GM21526 (cell line): ENCODE measurements at regions not wholly inside any gene's neighbourhood (a gene's known extent, or its start where the extent isn't known, plus 50 kb on each side); places are given as distances from the start of the nearest gene placed in this dataset.
"Not testable (repeated sequence)": the region's sequence is repeated elsewhere in the genome, so short reads cannot be mapped to it uniquely, and the experiment has no call there.

ENCODE experiments used
- ATAC-seq: cut with Tn5 transposase; IDR thresholded peaks from one replicate; pipeline ENCODE4 v1.9.1; 2021; ENCODE audit warnings: moderate library complexity; ENCODE audit not compliant: unreplicated experiment, low FRiP score

DNA sequence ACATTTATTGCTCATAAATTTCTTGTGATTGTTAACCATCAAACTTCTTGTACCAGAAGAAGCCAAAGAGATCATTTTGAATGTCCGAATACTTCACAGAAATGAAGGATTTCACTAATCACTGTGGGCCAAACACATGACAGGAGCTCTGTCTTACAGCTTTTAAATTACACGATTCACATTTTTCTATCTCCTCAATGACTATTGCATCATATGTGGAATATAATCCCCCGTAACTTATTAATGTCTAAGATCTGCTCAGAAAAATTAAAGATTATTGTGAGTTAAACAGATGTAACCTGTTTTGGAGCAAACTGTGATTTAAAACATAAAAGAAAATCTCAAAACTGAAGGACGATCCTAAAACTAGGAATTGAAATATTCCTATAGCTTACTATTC lies 645.2 kb upstream of the COX7C start:
- ATAC-seq = no peak

DNA sequence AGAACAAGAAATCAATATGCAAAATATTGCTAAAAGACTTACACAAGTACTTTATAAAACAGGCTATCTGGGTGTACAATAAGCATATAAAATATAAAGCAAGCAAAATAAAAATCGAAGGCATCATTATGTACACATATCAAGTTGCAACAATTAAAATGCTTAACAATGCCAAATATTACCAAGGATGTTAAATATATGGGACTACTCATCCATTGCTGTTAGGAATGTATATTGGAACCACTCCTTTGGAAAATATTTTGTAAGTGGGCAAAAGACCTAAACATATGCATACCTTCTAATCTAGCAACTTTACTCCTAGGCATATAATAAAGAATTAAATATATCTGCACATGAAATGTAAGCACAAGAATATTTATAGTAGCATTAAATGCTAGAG lies 632.6 kb upstream of the COX7C start:
- ATAC-seq = no peak

DNA sequence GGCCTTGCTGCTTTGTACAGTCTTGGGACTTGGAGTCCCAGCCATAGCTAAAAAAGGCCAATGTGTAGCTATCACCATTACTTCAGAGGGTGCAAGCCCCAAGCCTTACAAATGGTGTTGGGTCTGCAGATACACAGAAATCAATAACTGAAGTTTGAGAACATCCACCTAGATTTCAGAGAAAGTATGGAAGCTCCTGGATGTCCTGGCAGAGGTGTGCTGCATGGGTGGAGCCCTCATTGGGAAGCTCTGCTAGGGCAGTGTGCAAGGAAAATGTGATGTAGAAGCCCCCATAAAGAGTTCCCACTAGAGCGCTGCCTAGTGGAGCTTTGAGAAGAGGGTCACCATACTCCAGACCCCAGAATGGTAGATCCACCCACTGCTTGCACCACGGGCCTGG lies 626.7 kb upstream of the COX7C start:
- ATAC-seq = no peak

DNA sequence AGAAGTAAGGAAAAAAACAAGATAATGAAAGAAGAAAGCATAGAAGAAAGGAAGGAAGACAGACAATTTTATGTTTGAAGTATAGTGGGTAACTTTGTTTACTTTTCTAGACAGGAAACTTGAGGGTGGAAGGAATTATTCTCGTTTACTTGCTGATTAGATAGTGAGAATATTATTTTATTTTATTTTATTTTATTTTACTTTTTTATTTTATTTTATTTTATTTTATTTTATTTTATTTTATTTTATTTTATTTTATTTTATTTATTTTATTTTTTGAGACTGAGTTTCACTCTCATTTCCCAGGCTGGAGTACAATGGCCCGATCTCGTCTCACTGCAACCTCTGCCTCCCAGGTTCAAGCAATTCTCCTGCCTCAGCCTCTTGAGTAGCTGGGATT lies 623.1 kb upstream of the COX7C start:
- not testable (repeated sequence) for ATAC-seq

DNA sequence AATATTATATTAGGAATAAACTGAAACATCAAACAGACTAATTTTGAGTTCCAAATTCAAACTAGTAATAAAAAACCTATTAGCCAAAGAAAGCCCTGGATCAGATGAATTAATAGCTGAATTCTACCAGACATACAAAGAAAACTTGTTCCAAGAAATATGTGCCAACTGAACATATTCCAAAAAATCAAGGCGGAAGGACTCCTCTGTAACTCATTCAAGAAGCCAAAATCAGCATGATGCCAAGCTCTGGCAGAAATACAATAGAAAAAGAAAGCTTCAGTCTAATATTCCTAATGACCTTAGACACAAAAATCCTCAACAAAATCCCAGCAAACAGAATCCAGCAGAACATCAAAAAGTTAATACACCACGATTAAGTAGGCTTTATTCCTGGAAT lies 619.1 kb upstream of the COX7C start:
- ATAC-seq = no peak

DNA sequence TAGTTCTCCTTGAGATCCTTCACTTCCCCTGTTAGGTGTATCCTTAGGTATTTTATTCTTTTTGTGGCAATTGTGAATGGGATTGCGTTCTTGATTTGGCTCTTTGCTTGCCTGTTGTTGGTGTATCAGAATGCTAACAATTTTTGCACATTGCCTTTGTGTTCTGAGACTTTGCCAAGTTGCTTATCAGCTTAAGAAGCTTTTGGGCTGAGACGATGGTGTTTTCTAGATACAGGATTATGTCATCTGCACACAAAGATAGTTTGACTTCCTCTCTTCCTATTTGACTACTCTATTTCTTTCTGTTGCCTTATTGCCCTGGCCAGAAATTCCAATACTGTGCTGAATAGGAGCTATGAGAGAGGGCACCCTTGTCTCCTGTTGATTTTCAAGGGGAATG lies 609.4 kb upstream of the COX7C start:
- ATAC-seq = no peak

DNA sequence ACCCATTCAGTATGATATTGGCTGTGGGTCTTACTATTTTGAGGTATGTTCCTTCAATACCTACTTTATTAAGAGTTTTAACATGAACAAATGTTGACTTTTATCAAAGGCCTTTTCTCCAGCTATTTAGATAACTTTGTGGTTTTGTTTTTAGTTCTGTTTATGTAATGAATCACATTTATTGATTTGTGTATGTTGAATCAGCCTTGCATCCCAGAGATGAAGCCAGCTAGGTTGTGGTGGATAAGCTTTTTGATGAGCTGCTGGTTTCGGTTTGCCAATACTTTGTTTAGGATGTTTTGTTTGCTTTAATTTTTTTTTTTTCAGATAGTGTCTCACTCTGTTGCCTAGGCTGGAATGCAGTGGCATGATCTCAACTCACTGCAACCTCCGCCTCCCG lies 609.0 kb upstream of the COX7C start:
- ATAC-seq = no peak

DNA sequence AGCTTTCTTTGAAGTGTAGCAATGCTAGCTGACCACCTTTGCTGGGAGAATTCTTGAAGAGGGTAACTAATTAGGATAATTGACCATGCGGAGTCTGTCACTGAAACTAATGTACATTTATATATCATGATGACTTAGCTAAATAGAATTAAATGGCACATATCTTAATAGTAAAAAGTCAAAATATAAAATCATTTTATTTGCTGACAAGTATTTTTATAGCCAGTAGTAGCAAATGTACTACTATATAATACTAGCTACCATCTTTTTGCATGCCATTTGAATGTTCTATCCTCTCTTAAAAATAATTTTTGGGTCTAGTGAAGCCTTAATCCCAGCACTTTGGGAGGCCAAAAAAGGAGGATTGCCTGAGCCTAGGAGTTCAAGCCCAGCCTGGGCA lies 605.8 kb upstream of the COX7C start:
- ATAC-seq = no peak

DNA sequence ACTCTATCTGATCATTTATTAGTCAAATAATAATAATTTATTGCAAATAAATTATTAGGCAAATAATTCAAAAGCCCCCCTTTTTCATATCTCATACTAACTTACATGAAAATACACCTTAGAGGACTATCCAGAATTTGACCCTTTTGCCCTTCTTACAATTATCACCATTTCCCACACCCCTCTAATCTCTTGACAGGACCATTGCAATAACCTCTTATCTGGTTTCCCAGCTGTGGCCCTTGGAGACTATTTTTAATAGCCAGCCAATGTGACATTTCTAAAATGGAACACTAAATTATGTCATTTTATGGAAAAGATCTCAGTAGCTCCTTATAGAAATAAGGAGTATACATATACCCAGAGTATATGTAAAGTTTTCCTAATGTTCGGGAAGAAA lies 588.4 kb upstream of the COX7C start:
- ATAC-seq = no peak

DNA sequence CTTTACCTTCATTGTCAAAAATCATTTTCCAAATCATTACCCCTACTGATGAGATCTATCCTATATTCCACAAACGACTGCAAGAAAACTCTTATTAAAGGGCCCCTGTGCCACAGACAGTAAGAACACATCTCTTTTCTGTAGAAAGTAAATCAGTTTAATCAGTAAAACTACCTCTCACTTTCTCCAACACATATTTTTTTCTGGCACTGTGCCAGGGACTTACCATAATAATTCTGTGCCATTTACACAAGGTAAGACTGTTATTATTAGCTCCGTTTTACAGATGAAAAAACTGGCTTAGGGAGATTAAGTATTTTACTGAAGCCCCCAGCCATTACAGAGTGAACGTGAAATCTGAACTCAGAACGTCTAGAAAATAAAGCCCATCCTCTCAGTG lies 587.0 kb upstream of the COX7C start:
- ATAC-seq = no peak

DNA sequence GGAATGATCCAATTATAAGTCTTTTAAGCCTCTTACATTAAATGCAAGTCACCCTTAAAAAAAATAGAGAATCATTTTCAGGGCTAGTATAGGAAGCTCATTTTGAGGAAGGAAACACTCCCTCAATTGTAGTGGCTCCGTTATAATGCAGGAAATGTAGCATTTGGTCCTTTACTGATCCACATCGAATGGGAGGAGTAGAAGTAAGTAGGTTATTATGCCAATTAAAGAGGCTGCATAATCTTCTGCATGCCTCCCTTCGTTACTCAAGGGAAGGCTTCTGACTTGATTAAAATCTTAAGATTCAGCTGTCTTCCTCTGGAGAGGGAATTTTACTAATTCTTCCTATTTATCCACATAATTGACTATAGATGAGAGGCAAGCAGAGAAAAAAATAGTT lies 579.2 kb upstream of the COX7C start:
- ATAC-seq = no peak

DNA sequence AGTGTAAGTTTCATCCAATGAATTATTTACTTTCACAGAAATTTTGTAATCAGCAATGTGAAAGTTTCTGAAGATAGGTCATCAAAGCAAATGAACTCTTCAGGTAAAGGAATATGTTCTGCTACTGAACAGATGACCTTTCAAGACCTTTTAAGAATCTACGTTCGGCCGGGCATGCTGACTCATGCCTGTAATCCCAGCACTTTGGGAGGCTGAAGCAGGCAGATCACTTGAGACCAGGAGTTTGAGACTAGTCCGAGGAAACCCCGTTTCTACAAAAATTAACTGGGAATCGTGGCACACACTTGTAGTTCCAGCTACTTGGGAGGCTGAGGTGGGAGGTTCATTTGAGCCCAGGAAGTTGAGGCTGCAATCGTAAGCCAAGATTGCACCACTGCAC lies 578.4 kb upstream of the COX7C start:
- ATAC-seq = no peak

DNA sequence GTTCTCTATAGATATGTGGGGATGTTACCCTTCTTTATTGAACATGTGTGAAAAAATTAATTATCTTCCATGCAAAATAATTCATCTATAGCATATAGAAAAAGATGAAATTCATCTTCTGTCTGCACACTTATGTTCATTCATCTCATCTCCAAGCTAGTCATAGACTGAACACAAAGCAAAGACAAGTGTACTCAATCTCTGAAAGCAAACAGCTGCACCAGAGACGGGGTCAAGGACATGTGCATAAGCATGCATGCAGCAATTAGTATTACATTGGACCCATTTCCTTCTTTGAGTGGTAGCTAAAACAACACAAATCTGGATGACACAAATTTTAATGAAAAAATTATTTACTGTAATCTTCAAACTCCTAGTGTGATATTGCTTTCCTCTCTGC lies 547.0 kb upstream of the COX7C start:
- no peak for ATAC-seq

DNA sequence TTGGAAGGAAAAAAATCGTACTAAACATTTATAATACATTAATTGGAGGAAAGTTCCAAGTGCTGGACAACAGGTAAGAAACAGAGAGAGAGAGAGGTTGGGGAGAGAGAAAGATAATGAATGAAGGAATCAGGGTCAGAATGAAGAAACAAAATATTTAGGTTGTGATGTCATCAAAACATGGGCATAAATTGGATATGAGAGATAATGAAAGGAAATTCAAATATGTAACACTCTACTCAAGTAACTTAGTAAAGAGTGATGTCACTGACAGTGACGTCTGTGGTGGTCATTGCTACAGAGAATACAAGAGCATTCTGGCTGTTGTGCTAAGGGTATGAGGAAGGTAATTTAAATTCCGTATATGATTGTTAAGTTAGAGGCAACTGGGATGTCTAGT lies 543.4 kb upstream of the COX7C start:
- ATAC-seq = no peak

DNA sequence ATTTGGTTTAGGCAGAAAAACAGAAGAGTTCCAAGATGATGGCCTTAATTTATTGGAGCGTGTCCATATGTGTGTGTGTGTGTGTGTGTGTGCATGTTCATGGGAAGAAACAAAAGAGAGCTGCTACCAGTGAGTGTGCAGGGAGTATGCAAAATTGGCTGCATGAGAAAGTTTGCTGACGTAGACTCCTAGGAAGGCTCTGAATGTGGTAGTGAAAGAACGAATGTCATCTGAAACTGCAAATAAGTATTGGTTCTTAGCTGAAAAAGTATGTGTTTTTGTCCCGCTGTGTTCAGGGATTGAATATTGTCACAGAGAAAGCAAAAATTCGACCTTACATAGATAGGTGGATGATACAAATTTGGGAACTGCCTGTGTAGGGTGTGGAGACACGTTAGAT lies 542.6 kb upstream of the COX7C start:
- no peak for ATAC-seq

DNA sequence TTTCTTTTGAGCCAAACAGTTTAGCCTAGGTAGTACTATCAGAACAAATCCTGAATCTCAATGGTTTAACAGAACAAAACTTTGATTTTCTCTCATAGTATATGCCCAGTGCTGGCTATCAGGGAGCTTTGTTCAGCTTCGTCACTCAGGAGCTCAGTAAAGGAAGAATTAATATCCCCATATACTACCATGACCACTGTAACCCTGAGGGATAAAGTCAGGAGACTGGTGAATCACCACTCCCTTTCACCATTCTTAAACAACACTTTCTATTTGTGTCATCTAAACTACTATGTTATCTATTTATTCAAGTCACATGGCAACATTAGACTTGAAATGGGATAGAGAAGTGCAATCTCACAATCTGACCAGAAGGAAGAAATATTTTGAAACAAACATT lies 522.6 kb upstream of the COX7C start:
- no peak for ATAC-seq

DNA sequence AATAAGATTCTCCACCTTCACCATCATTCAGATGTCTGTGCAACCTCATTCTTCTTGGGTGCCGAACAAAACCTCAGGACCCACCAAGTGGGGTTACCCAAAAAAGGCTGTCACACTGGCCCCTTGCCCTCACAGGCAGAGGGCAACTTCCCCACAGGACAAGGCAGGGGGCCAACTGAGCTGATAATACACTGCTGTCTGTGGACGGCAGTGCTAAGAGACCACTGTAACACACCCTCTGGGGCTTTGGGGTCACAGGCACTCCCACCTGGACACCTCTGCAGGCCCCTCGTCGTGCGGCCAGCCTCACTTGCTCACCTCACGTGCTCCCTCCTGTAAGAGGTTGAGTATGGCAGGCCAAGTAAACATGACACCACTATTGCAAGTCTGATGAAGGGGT lies 515.8 kb upstream of the COX7C start:
- no peak for ATAC-seq

DNA sequence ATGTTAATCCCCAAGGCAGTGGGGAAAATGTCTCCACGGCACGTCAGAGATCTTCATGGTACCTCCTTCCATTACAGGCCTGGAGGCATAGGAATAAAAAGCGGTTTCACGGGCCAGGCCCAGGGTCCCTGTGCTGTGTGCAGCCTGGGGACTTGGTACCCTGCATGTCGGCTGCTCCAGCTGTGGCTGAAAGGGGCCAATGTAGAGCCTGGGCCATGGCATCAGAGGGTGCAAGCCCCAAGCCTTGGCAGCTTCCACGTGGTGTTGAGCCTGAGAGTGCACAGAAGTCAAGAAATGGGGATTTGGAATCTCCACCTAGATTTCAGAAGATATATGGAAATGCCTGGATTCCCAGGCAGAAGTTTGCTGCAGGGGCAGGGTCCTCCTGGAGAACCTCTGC lies 508.9 kb upstream of the COX7C start:
- no peak for ATAC-seq

DNA sequence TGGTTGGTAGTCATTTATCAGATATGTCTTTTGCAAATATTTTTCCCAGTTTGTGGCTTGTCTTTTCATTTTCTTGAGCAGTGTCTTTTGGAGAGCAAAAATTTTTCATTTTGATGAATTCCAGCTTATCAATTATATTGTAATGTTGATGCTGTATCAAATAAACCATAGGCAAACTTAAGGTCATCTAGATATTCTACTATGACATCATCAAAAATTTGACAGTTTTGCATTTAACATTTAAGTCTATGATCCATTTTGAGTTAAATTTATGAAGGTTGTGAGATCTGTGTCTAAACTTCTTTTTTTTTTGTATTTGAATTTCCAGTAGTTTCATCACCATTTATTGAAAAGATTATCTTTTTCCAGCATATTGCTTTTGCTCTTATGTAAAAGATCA lies 505.5 kb upstream of the COX7C start:
- ATAC-seq = no peak

DNA sequence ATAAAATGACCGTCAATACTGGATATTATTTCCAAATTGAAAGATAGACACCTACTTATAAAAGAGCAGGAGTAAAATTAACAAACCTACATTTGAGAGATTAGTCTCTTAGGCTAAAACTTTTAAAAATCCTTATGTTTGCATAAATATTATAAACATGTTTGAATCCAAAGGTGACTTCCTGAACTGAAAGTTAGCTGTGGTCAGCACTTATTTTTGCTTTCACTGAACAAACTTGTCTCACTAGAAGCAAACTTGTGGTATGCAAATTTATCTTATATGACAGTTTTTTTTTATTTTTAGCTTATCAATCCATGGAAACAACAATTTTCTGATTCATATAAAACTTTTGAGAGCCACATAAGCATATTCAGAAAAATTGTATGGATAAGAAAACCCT lies 502.6 kb upstream of the COX7C start:
- no peak for ATAC-seq

DNA sequence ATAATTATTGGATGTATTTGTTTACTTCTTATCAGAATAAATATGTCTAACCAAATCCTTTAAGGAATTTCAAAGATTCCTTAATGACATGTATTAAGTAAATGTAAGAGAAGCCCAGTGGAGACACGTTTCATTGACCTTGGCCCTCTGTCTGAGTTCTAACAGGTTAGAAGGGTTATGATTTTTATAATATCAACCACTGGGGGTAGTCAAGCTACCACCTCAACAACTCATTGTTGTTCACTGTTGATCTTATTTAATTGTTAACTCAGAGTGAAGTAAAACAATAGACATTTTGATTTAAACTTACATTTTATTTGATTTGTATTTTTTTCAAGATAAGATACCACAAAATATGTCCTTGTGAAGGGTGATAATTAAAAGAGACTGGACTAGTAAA lies 499.2 kb upstream of the COX7C start:
- no peak for ATAC-seq

DNA sequence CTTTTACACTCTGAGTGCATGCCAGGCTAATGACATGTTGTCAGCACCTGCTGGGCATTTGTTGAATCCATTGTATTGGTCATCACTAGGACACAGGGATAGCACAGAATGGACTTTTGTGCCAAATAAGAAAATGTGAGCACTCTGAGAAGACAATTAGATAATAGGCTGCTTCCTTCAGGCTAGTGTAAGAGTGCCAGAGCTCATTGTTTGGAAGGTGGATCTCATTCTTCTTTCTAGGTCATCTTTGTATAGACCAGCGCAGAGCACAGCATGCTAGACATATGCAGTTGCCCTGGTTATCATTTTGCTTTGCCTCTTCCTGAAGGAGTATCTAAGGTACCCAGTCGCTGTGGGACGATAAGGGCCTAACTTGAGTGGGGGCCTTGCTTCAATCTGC lies 493.4 kb upstream of the COX7C start:
- no peak for ATAC-seq

DNA sequence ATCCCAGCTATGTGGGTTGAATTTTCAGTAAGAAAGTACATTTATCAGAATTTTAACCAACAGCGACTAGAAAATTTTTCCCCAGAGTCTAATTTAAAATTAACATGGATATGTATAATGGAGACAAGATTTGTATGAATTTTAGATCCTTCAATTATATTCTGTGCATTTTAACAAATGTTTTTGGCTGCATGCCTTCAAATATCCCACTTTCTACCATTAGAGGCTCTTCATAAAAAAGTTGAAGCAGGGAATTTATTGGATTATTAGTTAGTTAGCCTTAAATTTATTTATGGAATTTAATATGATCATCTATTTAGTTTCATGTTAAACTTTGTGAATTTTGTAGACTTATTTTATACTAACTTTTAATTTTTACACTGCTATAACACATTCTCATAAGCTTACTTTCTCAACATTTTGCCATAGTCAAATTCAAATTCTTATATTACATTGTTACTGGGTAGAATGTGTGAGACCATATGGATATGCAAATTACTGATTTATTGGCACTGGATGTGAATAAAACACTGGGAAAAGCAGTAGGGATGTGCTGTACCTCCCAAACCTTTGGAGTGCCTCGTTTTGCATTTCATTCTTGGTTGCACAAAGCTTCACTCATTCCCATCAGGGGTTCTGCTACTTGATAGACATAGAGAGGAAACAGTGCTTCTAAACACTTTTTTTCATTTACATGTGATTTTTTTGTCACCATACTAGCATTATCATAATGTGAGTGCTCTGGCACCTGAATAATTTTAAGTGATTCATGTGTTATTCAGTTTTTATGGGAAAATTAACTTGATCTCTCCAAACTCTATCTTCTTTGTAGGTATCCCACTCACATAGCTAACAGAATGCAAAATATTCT lies 491.8 kb upstream of the COX7C start:
- no peak for ATAC-seq
